ENCODE measurements at regions not wholly inside any gene's neighbourhood (a gene's known extent, or its start where the extent isn't known, plus 50 kb on each side); places are given as distances from the start of the nearest gene placed in this dataset.

DNA sequence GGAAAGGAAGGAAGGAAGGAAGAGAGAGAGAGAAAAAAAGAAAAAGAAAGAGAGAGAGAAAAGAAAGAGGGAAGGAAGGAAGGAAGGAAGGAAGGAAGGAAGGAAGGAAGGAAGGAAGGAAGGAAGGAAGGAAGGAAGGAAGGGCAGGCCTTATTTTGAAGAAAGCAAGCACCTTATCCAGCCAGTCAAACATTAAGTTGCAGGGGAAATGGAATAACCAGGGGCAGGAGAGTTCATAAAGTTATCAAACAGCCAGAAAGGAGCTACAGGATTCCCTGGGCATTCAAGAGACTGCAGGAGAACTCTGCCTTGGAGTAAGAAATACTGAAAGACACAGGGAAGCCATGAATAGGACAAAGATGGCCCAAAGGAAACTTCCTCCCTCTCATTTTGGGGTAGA is 672.0 kb upstream of the INTU start:
- Mint-ChIP-seq H3K27me3 (no peaks in the 10 kb centered on the region), H3K9me3 (peaks cover 4 to 5% of the 10 kb centered on the region in 2 donors), H3K4me1 (no peaks in the 10 kb centered on the region), H3K27ac (no peak overlapping the region), H3K36me3 (no peaks in the 10 kb centered on the region), H3K4me3 (no peak overlapping the region)
- DNase-seq: no peak
- no peak for ATAC-seq (replicated peaks)

DNA sequence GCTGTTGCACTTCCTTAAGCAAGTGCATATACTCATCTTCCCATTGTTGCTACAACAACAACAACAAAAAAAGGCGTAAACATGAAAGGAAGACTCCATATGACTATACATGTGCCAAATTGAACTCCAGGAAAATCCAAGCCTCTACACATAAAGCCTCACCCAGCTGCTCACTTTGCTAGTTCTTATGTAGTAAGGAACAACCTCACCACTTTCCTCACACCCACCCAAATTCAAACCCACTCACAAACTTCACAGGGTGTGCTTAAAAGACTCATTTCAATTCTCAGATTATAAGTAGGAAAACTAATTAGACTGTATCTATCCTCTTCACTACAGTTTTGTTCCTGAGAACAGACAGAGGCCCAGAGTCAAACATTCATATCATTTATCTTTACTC is 671.1 kb upstream of the INTU start:
- Mint-ChIP-seq H3K9me3 (peaks cover 4 to 5% of the 10 kb centered on the region in 2 donors), H3K36me3 (no peaks in the 10 kb centered on the region), H3K27ac (no peak overlapping the region), H3K4me3 (no peak overlapping the region), H3K27me3 (no peaks in the 10 kb centered on the region), H3K4me1 (no peaks in the 10 kb centered on the region)
- DNase-seq (no peak), ATAC-seq (replicated peaks) (no peak)

DNA sequence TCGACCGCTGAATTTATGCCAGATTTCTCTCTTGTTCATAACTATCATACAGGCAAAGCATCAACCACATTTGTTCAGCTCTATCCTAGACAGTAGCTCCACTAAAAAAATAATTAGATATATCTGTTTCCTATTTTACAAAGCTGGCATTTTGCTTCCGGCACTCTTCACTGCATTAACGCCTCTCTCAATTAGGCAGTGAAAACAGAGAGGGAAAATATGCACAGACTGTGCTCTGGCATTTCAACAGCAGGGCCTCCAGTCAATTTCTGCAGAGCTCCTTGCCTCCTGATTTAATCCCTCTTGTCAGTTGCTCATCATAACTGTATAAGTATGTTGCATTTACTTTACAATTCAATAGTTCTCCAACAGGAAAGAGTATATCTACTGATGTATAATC is 666.9 kb upstream of the INTU start:
- H3K27me3 Mint-ChIP-seq: no peaks in the 10 kb centered on the region
- no peaks in the 10 kb centered on the region for H3K4me1 Mint-ChIP-seq
- no peak overlapping the region for H3K4me3 Mint-ChIP-seq
- ATAC-seq (replicated peaks) (no peak), DNase-seq (no peak)
- H3K9me3 Mint-ChIP-seq: peaks cover 1 to 5% of the 10 kb centered on the region in 2 donors
- H3K36me3 Mint-ChIP-seq: no peaks in the 10 kb centered on the region
- no peak overlapping the region for H3K27ac Mint-ChIP-seq

DNA sequence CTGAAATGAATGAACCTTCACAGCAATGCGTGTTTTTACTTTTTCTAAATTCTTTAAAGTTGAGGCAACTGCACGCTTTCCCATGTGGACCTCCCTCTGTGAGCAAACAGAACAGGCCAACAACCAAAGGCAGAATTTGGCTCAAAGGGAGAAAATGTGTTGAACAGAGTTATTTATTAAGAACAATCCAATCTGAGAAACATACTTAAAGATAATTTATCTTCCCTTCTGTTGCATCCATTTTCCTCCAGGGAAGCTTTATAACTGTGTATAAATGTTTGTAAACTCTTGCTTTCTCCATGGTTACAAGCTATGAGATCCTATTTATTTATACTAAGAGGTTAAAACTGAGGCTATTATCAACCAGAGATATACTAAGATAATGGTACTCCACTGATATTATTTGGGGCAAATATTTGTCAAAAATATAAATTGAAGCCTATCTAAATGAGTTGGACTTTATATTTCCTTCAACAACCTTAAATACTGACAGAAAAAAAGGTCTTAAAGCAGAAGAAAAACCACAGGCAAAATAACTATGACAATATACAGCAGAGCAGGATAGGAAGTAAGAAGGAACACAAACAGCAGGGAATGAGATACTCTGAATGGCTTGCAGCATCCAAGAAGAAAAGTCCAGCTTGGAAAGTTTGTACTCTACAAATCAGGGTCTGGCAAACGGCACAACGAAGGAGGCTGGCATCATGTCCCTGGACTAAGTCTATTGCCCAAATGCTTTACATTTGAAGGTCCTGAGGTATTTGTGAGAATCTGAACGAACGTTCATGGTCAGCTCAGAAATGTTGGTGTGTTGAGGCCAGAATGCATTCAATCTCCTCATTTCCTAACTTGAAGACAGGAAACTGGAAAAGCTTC is 663.2 kb upstream of the INTU start:
- H3K4me3 Mint-ChIP-seq: no peak overlapping the region
- H3K27ac Mint-ChIP-seq: no peak overlapping the region
- peaks cover 4 to 5% of the 10 kb centered on the region in 2 donors for H3K9me3 Mint-ChIP-seq
- ATAC-seq (replicated peaks) (no peak), DNase-seq (no peak)
- no peaks in the 10 kb centered on the region for H3K27me3 Mint-ChIP-seq
- no peaks in the 10 kb centered on the region for H3K4me1 Mint-ChIP-seq
- no peaks in the 10 kb centered on the region for H3K36me3 Mint-ChIP-seq

DNA sequence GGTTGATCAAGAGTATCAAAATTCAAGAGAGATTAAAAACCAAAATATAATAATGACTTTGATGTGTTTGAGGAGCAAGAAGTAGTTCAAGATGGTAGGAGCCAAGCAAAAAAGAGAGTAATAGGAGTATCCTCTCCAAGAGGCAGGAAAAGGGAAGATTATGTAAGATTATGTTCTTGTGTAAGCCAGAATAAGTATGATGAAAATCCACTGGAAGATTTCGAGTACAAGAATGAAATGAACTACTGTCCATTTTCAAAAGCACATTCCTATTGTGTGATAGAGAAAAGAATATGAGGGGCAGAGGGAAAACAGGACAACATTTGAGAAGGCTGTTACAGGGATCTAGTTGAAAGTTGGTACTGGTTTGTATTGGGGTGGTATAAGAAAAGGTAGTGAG is 659.6 kb upstream of the INTU start:
- no peak overlapping the region for H3K4me3 Mint-ChIP-seq
- no peaks in the 10 kb centered on the region for H3K36me3 Mint-ChIP-seq
- no peak overlapping the region for H3K27ac Mint-ChIP-seq
- peaks cover 4 to 5% of the 10 kb centered on the region in 2 donors for H3K9me3 Mint-ChIP-seq
- DNase-seq (no peak), ATAC-seq (replicated peaks) (no peak)
- no peaks in the 10 kb centered on the region for H3K4me1 Mint-ChIP-seq
- no peaks in the 10 kb centered on the region for H3K27me3 Mint-ChIP-seq

DNA sequence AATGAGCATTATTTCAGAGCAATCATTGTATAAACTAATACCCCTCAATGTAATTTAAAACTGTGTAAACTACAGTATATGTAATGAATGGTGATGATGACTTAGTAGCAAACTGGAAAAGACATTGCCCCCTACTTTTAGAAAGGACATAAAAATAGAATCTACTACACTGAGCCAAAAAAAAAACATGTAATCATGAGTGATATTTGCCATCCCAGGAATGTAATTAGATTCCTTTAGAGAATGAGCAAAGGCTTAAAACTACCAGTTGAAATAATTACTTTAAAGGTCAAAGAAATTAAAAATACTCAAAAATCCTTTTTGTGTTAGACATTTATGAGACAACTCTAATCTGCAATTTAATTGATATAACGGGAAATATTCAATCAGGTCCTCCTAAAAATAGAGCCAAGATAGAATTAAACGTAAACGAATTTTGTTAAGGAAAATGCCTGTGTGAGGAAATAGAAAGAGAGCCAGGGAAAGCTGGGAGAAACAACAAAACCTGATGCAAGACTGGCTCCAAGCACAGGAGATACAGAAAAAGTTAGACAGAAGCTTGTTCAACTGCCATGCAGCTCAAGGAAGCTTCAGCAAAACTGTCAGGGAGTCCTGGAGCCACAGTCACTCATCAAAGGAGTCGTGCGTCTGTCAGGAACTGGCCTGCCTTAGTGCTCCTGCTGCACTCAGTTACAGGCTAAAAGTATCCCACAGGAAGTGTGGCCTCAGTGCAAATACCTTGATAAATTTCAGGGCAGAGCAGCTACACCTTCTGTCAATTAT is 655.7 kb upstream of the INTU start:
- Mint-ChIP-seq H3K27me3 (no peaks in the 10 kb centered on the region), H3K4me3 (no peak overlapping the region), H3K36me3 (no peaks in the 10 kb centered on the region), H3K4me1 (no peaks in the 10 kb centered on the region), H3K9me3 (peaks cover 6 to 9% of the 10 kb centered on the region in 2 donors), H3K27ac (no peak overlapping the region)
- DNase-seq (no peak), ATAC-seq (replicated peaks) (no peak)

DNA sequence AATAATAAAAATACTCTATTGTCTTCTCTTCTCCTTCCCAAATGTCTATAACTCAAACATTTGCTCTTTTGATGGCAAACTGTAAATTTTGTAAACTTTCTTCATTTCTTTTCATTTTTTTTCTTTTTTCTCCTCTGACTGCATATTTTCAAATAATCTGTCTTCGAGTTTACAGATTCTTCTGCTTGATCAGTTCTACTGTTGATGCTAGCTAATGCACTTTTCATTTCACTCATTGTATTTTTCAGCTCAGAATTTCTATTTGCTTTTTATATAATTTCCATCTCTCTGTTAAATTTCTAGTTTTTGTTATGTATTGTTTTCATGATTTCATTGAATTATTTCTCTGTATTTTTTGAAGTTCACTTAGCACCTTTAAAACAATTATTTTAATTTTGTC is 646.8 kb upstream of the INTU start:
- DNase-seq (no peak), ATAC-seq (replicated peaks) (no peak)
- H3K36me3 Mint-ChIP-seq: no peaks in the 10 kb centered on the region
- H3K27ac Mint-ChIP-seq: no peak overlapping the region
- H3K9me3 Mint-ChIP-seq: peaks cover 7 to 18% of the 10 kb centered on the region in 2 donors
- no peaks in the 10 kb centered on the region for H3K27me3 Mint-ChIP-seq
- no peaks in the 10 kb centered on the region for H3K4me1 Mint-ChIP-seq
- H3K4me3 Mint-ChIP-seq: no peak overlapping the region

DNA sequence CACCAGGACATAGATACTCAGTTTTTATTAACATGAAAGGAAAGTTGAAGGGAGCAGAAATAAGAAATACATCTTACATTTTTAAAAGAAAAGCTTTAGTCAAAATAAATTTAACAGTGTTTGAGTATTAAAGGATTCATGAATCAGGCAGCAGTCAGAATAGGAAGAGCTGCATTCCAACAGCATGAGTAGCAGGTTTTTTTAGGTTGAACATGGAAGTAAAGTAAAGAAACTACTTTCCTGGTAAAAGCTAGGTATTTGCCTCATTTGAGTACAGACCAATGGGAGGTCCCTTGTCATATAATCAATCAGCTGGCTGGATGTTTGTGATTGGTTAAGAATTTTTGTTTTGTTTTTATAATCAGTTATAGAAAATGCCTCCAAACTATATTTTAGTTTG is 645.9 kb upstream of the INTU start:
- ATAC-seq (replicated peaks): no peak
- Mint-ChIP-seq H3K9me3 (peaks cover 7 to 15% of the 10 kb centered on the region in 2 donors), H3K4me3 (no peak overlapping the region), H3K36me3 (no peaks in the 10 kb centered on the region), H3K27ac (no peak overlapping the region), H3K27me3 (no peaks in the 10 kb centered on the region), H3K4me1 (no peaks in the 10 kb centered on the region)
- DNase-seq: no peak

DNA sequence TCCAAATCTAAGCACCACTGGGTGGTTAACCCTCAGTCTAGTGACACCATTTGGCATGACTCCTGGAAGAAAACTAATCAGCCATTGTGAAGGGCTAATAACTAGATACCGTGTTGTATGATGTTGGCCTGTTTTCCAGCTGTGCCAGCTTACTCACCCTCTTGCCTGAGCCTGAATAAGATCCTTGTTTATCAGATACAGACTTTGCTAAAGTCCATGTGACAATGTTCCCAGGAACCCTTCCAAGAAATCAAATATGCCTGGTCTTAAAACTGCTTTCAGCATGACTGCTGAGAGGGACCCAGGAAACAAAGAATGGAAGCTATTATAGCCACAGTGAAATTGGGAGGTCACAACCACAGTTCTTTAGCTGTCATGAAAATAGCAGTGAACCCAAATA is 640.8 kb upstream of the INTU start:
- Mint-ChIP-seq H3K36me3 (no peaks in the 10 kb centered on the region), H3K9me3 (no peaks in the 10 kb centered on the region), H3K27me3 (no peaks in the 10 kb centered on the region), H3K27ac (no peak overlapping the region), H3K4me3 (no peak overlapping the region), H3K4me1 (no peaks in the 10 kb centered on the region)
- ATAC-seq (replicated peaks) (no peak), DNase-seq (no peak)

DNA sequence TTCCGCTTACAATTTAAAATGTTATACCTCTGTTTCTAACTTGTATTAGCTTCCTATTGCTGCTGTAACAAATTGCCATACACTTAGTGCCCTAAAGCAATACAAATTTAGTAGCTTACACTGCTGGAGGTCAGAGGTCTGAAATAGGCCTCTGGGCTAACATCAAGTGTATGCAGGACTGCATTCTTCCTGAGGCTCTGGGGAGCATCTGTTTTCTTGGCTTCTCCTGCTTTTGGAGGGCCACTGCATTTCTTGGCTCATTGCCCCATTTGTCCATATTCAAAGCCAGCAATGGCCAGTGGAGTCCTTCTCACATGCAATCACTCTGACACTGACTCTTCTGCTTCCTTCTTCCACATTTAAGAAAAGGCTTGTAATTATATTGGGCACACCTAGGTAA is 639.8 kb upstream of the INTU start:
- Mint-ChIP-seq H3K27me3 (no peaks in the 10 kb centered on the region), H3K36me3 (no peaks in the 10 kb centered on the region), H3K4me1 (no peaks in the 10 kb centered on the region), H3K4me3 (no peak overlapping the region), H3K27ac (no peak overlapping the region), H3K9me3 (no peaks in the 10 kb centered on the region)
- ATAC-seq (replicated peaks) (no peak), DNase-seq (no peak)

DNA sequence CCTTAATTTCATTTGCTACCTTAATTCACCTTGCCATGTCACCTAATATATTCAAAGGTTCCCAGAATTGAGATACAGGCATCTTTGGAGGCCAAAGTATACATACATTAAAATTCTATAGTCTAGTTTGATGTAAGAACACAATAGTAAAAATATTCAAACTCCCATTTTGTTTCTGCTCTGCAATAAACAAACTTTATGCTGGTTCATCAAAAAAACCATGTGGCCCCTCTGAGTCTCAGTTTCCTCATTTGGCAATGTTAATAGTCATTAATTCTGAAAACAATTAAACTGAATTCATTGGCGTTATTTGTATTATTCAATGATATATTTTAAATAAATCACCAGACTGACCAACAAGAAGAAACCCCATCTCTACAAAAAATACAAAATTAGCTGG is 639.4 kb upstream of the INTU start:
- no peaks in the 10 kb centered on the region for H3K36me3 Mint-ChIP-seq
- no peak for DNase-seq
- H3K4me1 Mint-ChIP-seq: no peaks in the 10 kb centered on the region
- H3K9me3 Mint-ChIP-seq: no peaks in the 10 kb centered on the region
- no peak overlapping the region for H3K4me3 Mint-ChIP-seq
- H3K27ac Mint-ChIP-seq: no peak overlapping the region
- no peak for ATAC-seq (replicated peaks)
- H3K27me3 Mint-ChIP-seq: no peaks in the 10 kb centered on the region

DNA sequence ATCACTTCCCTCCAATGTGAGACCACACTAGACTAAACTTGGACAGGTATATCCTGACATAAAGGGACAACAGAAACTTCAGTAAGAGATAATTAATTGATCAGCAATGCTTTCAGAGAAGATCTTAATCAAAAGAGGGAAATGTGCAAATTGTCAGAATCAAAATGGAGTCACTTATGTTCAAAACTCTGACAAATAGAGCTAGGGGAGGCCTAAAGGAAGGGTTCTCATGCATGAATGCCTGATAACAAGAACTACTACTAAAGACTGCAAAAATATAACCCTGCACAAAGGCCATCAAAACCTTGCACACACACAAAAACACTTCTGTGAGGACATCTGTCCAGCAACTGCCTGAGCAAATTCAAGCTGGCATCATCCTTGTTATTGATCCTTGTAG is 637.5 kb upstream of the INTU start:
- Mint-ChIP-seq H3K4me1 (no peaks in the 10 kb centered on the region), H3K27ac (no peak overlapping the region), H3K9me3 (no peaks in the 10 kb centered on the region), H3K27me3 (no peaks in the 10 kb centered on the region), H3K36me3 (no peaks in the 10 kb centered on the region), H3K4me3 (no peak overlapping the region)
- ATAC-seq (replicated peaks) (no peak), DNase-seq (no peak)

DNA sequence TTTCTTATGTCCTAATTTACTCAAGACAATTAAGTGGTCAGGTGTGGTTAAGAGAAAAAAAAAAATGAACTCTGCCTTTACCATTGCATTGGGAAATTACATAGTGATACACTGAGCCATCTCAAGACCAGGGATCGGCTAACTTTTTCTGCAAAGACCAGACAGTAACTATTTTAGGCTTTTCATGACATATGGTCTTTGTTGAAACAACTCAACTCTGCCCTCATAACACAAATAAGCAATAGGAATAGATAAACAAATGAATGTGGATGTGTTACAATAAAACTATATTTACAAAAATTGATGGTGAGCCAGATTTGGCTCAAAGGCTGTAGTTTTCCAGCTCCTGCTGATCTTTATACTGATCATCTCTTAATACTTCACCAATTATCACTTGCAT is 632.6 kb upstream of the INTU start:
- no peaks in the 10 kb centered on the region for H3K4me1 Mint-ChIP-seq
- no peak overlapping the region for H3K4me3 Mint-ChIP-seq
- ATAC-seq (replicated peaks): no peak
- no peak for DNase-seq
- H3K9me3 Mint-ChIP-seq: peaks cover 0 to 2% of the 10 kb centered on the region in 2 donors
- no peaks in the 10 kb centered on the region for H3K36me3 Mint-ChIP-seq
- no peaks in the 10 kb centered on the region for H3K27me3 Mint-ChIP-seq
- H3K27ac Mint-ChIP-seq: no peak overlapping the region

DNA sequence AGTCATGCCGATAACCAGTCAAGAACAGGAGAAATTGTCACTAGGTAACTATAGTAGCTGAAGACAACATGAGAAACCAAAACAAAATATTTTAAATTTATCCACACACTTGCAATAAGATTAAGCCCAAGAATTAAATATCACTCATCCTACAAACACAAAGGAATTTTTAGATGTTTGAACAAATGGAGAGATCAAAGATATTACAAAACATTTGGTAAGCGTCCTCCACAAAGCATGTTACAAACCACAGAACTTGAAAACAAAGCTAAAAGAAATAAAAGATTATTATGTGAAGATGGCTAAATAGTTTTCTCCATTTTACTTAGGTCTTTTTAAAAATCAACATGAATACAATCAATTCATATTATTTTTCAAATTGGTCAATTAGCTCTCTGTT is 631.9 kb upstream of the INTU start:
- H3K27ac Mint-ChIP-seq: no peak overlapping the region
- peaks cover 0 to 2% of the 10 kb centered on the region in 2 donors for H3K9me3 Mint-ChIP-seq
- no peak overlapping the region for H3K4me3 Mint-ChIP-seq
- H3K4me1 Mint-ChIP-seq: no peaks in the 10 kb centered on the region
- ATAC-seq (replicated peaks): no peak
- no peaks in the 10 kb centered on the region for H3K27me3 Mint-ChIP-seq
- no peaks in the 10 kb centered on the region for H3K36me3 Mint-ChIP-seq
- DNase-seq: no peak

DNA sequence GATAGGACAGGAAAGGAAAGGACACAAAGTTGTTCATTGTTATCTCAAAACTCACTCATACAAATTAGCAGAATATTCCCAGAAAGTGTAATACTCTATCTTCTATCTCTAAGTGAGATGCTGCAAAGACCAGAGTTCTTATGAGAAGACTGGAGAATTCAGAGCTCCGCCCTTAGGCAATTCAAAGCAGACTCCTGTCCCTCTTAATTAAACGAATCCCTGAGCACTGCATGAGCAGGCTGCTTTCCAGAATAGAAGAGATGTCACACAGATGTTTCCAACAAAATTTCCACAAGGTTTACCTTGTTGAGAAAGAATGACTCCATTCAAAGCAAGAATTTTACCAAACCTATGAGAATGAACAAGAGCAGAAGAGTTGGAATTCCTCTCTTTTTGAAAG is 630.8 kb upstream of the INTU start:
- no peak overlapping the region for H3K27ac Mint-ChIP-seq

More for the DNA sequence above, 630.8 kb upstream of the INTU start:
- no peak overlapping the region for H3K4me3 Mint-ChIP-seq
- H3K9me3 Mint-ChIP-seq: peaks cover 0 to 2% of the 10 kb centered on the region in 2 donors
- H3K27me3 Mint-ChIP-seq: no peaks in the 10 kb centered on the region
- no peaks in the 10 kb centered on the region for H3K4me1 Mint-ChIP-seq
- ATAC-seq (replicated peaks): no peak
- no peak for DNase-seq
- no peaks in the 10 kb centered on the region for H3K36me3 Mint-ChIP-seq
